HG03060 (cell line): ENCODE measurements at regions not wholly inside any gene's neighbourhood (a gene's known extent, or its start where the extent isn't known, plus 50 kb on each side); places are given as distances from the start of the nearest gene placed in this dataset.
"Not testable (repeated sequence)": the region's sequence is repeated elsewhere in the genome, so short reads cannot be mapped to it uniquely, and the experiment has no call there.

Source experiments
- ATAC-seq: cut with Tn5 transposase; IDR thresholded peaks from one replicate; pipeline ENCODE4 v1.9.1; 2021; ENCODE audit warnings: low read depth, moderate number of reproducible peaks; ENCODE audit not compliant: unreplicated experiment

DNA sequence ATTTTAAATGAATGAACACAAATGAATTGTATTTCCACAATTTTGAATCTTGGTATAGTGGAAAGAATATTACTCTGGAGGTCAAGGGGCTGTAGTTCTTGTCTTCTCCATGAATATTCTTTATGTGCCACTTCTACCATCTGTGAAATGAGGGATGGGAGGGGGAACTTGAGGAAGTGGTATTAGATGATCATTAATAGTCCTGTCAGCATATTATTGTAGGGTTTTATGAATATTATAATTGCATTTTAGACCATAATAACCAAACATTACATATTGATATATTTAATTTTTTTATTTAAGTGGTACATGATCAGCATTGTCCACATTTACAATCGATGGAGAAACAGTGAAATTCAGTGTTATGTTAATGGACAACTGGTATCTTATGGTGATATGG is 205.8 kb downstream of the CCDC74A start:
- ATAC-seq, result not testable (repeated sequence)

GRCh38 chr2:131736406-131736805 is 208.7 kb downstream of the CCDC74A start:
- ATAC-seq, result not testable (repeated sequence)

- ATAC-seq, result not testable (repeated sequence)
These were observed 210.8 kb downstream of the CCDC74A start for GRCh38 chr2:131738533-131738932.

DNA sequence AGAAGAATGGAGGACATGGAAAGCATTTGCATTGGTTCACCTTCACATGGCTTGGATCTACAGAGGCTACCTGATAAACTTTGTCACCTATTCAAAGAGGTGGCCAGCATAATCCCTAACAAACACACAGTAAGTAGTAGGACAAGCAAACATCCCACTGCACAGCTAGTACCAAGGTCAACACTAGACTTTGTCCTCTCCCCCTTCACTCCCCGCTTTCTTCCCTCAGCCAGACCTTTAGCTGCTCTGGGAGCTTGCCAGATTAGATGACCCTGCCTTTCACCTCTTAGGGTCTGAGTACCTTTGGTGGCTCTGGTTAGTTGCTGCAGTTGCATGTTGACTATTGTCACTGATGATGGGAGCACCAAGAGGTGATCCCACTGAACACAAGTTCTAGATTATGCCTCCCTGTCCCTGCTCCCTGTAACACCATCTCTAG is 211.3 kb downstream of the CCDC74A start:
- ATAC-seq, result not testable (repeated sequence)

GRCh38 chr2:131753640-131754561 is 226.2 kb downstream of the CCDC74A start:
- no peak for ATAC-seq

DNA sequence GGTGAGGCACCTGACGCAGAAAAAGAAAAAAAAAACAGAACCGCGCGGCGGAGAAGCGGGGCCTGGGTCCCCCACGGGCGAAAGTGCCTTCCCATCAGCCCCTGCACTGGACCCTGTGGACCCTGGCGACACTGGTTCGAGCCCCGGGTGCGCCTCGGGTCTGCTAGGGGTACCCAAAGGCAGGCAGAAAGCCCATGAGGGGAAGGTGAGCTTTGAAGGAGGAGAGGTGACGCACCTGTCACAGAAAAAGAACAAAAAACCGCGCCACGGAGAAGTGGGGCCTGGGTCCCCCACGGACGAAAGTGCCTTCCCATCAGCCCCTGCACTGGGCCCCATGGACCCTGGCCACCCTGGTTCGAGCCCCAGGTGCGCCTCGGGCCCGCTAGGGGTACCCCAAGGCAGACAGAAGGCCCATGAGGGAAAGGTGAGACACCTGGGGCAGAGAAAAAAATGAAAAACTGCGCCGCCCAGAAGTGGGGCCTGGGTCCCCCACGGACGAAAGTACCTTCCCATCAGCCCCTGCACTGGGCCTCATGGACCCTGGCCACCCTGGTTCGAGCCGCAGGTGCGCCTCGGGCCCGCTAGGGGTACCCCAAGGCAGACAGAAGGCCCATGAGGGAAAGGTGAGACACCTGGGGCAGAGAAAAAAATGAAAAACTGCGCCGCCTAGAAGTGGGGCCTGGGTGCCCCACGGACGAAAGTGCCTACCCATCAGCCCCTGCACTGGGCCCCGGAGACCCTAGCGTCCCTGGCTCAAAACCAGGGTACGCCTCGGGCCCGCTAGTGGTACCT is 227.4 kb downstream of the CCDC74A start:
- no peak for ATAC-seq

- no peak for ATAC-seq
These were observed 228.6 kb downstream of the CCDC74A start for GRCh38 chr2:131756141-131756907.

- not testable (repeated sequence) for ATAC-seq
These were observed 231.3 kb downstream of the CCDC74A start for GRCh38 chr2:131758941-131759340.

DNA sequence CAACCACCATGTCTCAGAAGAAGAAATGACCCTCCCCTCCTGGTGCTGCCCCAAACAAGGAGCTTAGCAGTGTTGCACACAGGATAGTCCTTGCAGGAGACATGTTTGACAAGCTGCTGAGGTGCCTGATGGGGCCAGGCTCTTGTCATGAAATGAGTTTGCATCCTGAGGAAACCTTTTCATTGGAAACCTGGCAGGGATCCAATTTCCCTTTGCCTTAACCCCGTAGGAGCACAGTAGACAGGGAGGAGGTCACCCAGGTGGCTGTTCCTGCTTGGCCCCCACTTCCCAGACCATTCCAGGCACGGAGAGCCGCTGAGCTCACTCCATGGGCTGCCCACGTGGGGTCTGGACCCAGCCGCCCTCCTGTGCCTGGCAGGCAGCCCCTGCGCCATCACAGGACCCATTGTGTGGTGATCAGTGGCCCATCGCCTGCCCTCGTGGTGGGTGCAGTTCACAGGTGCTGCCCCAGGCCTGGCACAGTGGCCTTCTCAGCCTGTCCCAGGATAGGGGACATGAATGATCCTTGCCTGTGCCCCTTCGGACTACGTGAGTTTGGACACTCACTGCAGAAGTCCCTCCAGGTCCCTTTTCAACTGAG is 247.4 kb downstream of the CCDC74A start:
- ATAC-seq, result not testable (repeated sequence)

DNA sequence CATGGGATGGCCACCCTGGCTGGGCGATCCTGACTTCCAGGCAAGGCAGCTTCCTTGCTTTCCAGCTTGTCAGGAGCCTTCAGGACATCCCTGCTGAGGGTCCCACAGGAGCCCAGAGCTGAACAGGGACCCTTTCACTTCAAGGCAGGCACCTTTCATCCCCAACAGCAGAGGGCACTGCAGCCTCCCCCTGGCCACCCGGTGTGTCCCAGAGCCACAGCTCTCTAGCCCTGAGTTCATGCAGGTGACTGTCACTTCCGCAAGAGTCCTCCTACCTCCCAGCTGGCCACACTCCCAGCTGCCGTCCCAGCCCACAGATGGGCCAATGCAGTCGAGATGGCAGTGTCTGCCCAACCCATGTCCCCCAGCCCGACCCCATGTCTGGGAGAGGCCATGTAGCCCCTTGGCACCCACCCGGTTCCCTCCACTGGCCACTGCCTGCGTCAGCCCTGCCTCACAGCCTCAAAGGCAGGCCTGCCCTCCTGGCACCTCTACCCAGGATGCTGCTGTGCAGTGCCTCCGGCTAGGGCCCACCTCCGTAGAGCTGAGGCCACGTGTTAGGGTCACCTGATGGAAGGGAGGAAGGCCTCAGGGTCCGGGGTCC is 248.3 kb downstream of the CCDC74A start:
- ATAC-seq, result not testable (repeated sequence)

- not testable (repeated sequence) for ATAC-seq
These were observed 252.8 kb downstream of the CCDC74A start for GRCh38 chr2:131780446-131780845.

DNA sequence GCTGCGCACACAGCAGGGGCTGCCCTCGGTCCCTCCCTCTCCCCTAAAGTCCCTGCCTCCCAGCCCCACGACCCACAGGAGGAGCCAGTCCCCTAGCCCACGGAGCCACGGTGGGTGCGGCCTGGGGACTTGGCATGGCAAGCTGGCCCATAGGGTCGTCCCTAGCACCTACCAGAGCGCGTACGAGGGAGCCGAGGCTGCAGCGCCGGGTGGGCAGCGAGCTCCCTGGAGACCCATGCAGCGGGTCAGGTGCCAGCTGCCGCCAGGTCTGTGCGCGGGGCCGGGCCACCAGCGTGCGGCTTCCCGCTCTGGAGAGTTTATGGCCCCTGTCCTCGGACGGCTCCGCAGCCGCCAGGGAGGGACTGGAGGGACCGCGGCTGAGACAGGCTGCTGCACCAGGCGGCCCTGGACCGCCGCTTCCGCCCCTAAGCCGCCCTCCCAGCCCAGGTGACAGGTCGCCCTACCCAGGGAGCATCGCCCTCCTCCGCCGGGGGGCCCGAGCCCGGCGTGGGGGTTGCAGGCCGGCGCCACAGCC is 273.6 kb downstream of the CCDC74A start:
- no peak for ATAC-seq

DNA sequence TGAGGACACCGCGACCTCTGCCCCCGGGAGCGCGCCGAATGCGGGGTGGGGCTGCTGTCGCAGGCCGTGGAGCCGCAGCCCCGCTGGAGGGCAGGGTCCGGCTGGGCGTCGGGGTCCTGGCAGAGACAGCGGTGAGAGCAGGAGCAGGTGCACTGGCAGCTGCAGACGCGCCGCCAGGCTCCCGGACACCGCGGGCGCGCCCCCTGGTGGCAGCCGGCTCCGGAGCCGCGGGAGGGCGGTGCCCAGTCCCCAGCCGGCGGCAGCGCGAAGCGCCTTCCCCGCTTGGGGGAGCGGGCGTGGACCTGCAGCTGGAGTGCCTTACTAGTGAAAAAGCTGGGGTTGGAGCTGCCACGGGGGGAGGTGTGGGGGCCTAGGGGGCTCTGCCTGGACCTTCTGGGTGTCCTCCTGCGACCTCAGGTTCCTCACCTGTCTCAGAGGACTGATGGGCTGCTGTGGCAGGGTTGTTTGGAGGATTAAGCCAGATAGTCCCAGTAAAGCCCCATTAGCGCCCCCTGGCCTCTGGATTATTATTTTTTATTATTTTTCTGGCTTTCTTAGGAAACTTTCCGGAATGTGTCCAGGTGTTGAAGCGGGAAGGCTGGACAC is 274.2 kb downstream of the CCDC74A start:
- ATAC-seq, result not testable (repeated sequence)

- ATAC-seq, result not testable (repeated sequence)
These were observed 274.7 kb downstream of the CCDC74A start for GRCh38 chr2:131802351-131802836.

- not testable (repeated sequence) for ATAC-seq
These were observed 275.5 kb downstream of the CCDC74A start for GRCh38 chr2:131803237-131803636.

- ATAC-seq, result not testable (repeated sequence)
These were observed 284.9 kb downstream of the CCDC74A start for GRCh38 chr2:131812605-131813004.

- ATAC-seq, result not testable (repeated sequence)
These were observed 285.7 kb downstream of the CCDC74A start for GRCh38 chr2:131813378-131813777.

DNA sequence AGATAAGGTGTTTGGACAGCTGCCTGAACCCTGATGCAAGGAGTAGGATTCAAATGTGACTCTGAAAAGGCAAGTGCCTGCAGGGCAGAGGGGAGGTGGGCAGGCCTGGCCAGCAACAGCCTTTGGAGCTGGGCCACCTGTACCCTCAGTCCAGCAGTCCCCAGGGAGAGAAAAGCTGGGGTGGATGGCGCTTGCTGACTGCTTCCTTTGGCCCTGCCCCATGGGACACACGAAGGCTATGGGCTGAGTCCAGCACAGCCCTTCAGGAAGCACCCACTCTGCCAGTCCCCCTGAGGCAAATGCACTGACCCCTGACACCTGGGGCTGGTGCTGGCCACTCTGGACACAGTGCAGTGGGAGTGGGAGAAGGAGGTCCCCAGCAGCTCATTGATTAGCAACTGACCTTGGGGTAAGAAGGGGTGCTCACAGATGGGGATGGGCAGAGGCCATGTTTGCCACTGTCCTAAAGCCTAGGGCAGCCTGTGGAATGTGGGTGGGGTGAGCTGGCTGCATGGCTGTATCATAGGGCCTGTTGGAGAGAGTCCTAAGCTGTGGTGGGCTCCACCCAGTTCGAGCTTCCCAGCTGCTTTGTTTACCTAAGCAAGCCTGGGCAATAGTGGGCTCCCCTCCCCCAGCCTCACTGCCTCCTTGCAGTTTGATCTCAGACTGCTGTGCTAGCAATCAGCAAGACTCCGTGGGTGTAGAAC is 290.7 kb downstream of the CCDC74A start:
- not testable (repeated sequence) for ATAC-seq
